MM.1S (cell line): ENCODE measurements at regions not wholly inside any gene's neighbourhood (a gene's known extent, or its start where the extent isn't known, plus 50 kb on each side); places are given as distances from the start of the nearest gene placed in this dataset.

Experiments used
- DNase-seq: peaks from one replicate; pipeline ENCODE4 v3.0.0-alpha.2; 2015
- H2AFZ ChIP-seq: fragments of 300-600 bp; sonication (generic); 2 replicates; pipeline ENCODE4 v1.6.0; 2016; ENCODE audit warnings: antibody characterized with exemption, low read length
- H3F3A ChIP-seq: fragments of 300-600 bp; sonication (generic); 2 replicates; pipeline ENCODE4 v1.6.1; 2016; ENCODE audit warnings: mild to moderate bottlenecking, antibody characterized with exemption, low read length, moderate library complexity, mixed read lengths; ENCODE audit not compliant: insufficient read depth
- H3K27ac ChIP-seq: fragments of 300-600 bp; sonication (generic); 2 replicates; pipeline ENCODE4 v1.5.1; 2016; ENCODE audit warnings: mild to moderate bottlenecking, low read length
- H3K27me3 ChIP-seq: fragments of 300-600 bp; sonication (generic); replicated peaks from 2 replicates; pipeline ENCODE4 v1.6.0; 2016; ENCODE audit warnings: low read length; ENCODE audit not compliant: insufficient read depth
- H3K36me3 ChIP-seq: fragments of 300-600 bp; sonication (generic); replicated peaks from 2 replicates; pipeline ENCODE4 v1.6.1; 2016; ENCODE audit warnings: mild to moderate bottlenecking, low read length, mixed read lengths; ENCODE audit not compliant: insufficient read depth
- H3K4me1 ChIP-seq: fragments of 300-600 bp; sonication (generic); 2 replicates; pipeline ENCODE4 v1.6.1; 2016; ENCODE audit warnings: low read length, mixed read lengths
- H3K4me2 ChIP-seq: fragments of 300-600 bp; sonication (generic); 2 replicates; pipeline ENCODE4 v1.6.0; 2016; ENCODE audit warnings: low read depth, low read length
- H3K4me3 ChIP-seq: fragments of 300-600 bp; sonication (generic); 2 replicates; pipeline ENCODE4 v1.5.1; 2016; ENCODE audit warnings: low read length, mixed read lengths
- H3K79me2 ChIP-seq: fragments of 300-600 bp; sonication (generic); 2 replicates; pipeline ENCODE4 v1.6.1; 2016; ENCODE audit warnings: mixed run types, low read length, mixed read lengths
- H3K9ac ChIP-seq: fragments of 300-600 bp; sonication (generic); 2 replicates; pipeline ENCODE4 v1.6.1; 2016; ENCODE audit warnings: low read length, mixed read lengths
- H3K9me2 ChIP-seq: fragments of 300-600 bp; sonication (generic); replicated peaks from 2 replicates; pipeline ENCODE4 v1.6.1; 2016; ENCODE audit warnings: mild to moderate bottlenecking, low read length, mixed read lengths; ENCODE audit not compliant: insufficient read depth
- H3K9me3 ChIP-seq: fragments of 300-600 bp; sonication (generic); replicated peaks from 2 replicates; pipeline ENCODE4 v1.6.1; 2016; ENCODE audit warnings: mild to moderate bottlenecking, low read length, mixed read lengths; ENCODE audit not compliant: insufficient read depth
- H4K20me1 ChIP-seq: fragments of 300-600 bp; sonication (generic); 2 replicates; pipeline ENCODE4 v1.6.1; 2016; ENCODE audit warnings: mild to moderate bottlenecking, low read length, moderate library complexity, mixed read lengths; ENCODE audit not compliant: insufficient read depth
- CTCF ChIP-seq: fragments of 300-600 bp; sonication (generic); IDR thresholded peaks from 2 replicates; pipeline ENCODE4 v1.5.1; 2016; ENCODE audit warnings: antibody characterized with exemption, low read length, mixed read lengths
- EZH2 ChIP-seq: fragments of 300-600 bp; sonication (generic); optimal IDR thresholded peaks from 2 replicates; pipeline ENCODE3; 2017; ENCODE audit warnings: low read depth, mild to moderate bottlenecking, antibody characterized with exemption, low read length, mixed read lengths
- EZH2phosphoT487 ChIP-seq: fragments of 300-600 bp; sonication (generic); IDR thresholded peaks from 2 replicates; pipeline ENCODE4 v1.6.1; 2018; ENCODE audit warnings: antibody characterized with exemption, low read length

DNA sequence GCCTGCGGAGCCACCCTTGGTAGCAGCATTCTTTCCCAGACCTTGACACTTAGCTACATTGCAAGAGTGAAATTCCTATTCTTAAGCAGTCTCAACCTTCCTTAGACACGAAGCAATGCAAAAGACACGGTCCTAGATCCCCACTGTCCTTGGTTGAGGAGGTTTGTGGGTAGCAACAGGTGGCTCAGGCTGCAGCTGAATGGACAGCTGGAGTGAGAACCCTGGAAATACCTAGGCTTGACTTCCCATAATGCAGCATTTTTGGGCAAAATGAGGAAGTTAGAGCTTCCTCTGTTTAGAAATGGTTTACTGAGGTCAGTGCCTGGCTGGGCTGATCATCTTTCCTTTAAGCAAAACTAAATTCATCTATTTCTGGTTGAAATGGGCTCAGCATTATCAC, 296.6 kb downstream of the RFC3 start:
- Histone ChIP-seq H3F3A (no peaks in the 10 kb centered on the region), H3K4me3 (no peak overlapping the region), H3K27ac (no peak overlapping the region), H2AFZ (no peak overlapping the region), H3K4me2 (no peak overlapping the region), H3K9me3 (no peaks in the 10 kb centered on the region), H3K27me3 (no peaks in the 10 kb centered on the region), H4K20me1 (no peaks in the 10 kb centered on the region), H3K4me1 (no peaks in the 10 kb centered on the region), H3K79me2 (no peaks in the 10 kb centered on the region), H3K9me2 (no peaks in the 10 kb centered on the region), H3K9ac (no peak overlapping the region), H3K36me3 (no peaks in the 10 kb centered on the region)
- no peak for DNase-seq
- TF ChIP-seq EZH2phosphoT487 (no peak), EZH2 (no peak), CTCF (no peak)

GRCh38 chr13:34116651-34117050, 298.7 kb downstream of the RFC3 start:
- no peak for DNase-seq
- no peaks in the 10 kb centered on the region for H4K20me1 ChIP-seq
- H2AFZ ChIP-seq = no peak overlapping the region
- H3K4me1 ChIP-seq = no peaks in the 10 kb centered on the region
- no peaks in the 10 kb centered on the region for H3K9me3 ChIP-seq
- no peak overlapping the region for H3K4me2 ChIP-seq
- H3K9me2 ChIP-seq = no peaks in the 10 kb centered on the region
- H3K27ac ChIP-seq = no peak overlapping the region
- no peak for TF ChIP-seq EZH2
- TF ChIP-seq CTCF = no peak
- no peak for TF ChIP-seq EZH2phosphoT487
- no peak overlapping the region for H3K4me3 ChIP-seq
- H3K79me2 ChIP-seq = no peaks in the 10 kb centered on the region
- H3K36me3 ChIP-seq = no peaks in the 10 kb centered on the region
- H3K9ac ChIP-seq = no peak overlapping the region
- H3F3A ChIP-seq = no peaks in the 10 kb centered on the region
- no peaks in the 10 kb centered on the region for H3K27me3 ChIP-seq

- H3K9me3 ChIP-seq = no peaks in the 10 kb centered on the region
- H3K4me2 ChIP-seq = no peak overlapping the region
- H3K9ac ChIP-seq = no peak overlapping the region
- no peak for DNase-seq
- TF ChIP-seq EZH2phosphoT487 = no peak
- no peak for TF ChIP-seq EZH2
- no peak for TF ChIP-seq CTCF
- H3K27ac ChIP-seq = no peak overlapping the region
- H3K79me2 ChIP-seq = no peaks in the 10 kb centered on the region
- H3K9me2 ChIP-seq = no peaks in the 10 kb centered on the region
- H2AFZ ChIP-seq = no peak overlapping the region
- no peaks in the 10 kb centered on the region for H3K36me3 ChIP-seq
- H4K20me1 ChIP-seq = no peaks in the 10 kb centered on the region
- no peaks in the 10 kb centered on the region for H3K4me1 ChIP-seq
- no peak overlapping the region for H3K4me3 ChIP-seq
- no peaks in the 10 kb centered on the region for H3F3A ChIP-seq
- no peaks in the 10 kb centered on the region for H3K27me3 ChIP-seq
Measured at GRCh38 chr13:34124666-34125306, 306.8 kb downstream of the RFC3 start.
